ENCODE measurements at regions not wholly inside any gene's neighbourhood (a gene's known extent, or its start where the extent isn't known, plus 50 kb on each side); places are given as distances from the start of the nearest gene placed in this dataset.
"Not testable (repeated sequence)": the region's sequence is repeated elsewhere in the genome, so short reads cannot be mapped to it uniquely, and the experiment has no call there.

- no peak for DNase-seq
These were observed 58.5 kb downstream of the TEX13C start for GRCh38 chrX:125378205-125378604.

GRCh38 chrX:125378770-125379169, 59.1 kb downstream of the TEX13C start:
- no peak for DNase-seq

- no peak for DNase-seq
These were observed 62.5 kb downstream of the TEX13C start for GRCh38 chrX:125382148-125382628.

GRCh38 chrX:125382889-125383288, 63.2 kb downstream of the TEX13C start:
- DNase-seq = no peak

- DNase-seq = no peak
These were observed 65.2 kb downstream of the TEX13C start for GRCh38 chrX:125384867-125385266.

GRCh38 chrX:125387945-125388344, 68.3 kb downstream of the TEX13C start:
- DNase-seq = no peak

- no peak for DNase-seq
These were observed 74.8 kb downstream of the TEX13C start for GRCh38 chrX:125394449-125394848.

GRCh38 chrX:125395626-125396025, 76.0 kb downstream of the TEX13C start:
- no peak for DNase-seq

- no peak for DNase-seq
These were observed 79.3 kb downstream of the TEX13C start for GRCh38 chrX:125398959-125399440.

GRCh38 chrX:125402807-125403206, 83.1 kb downstream of the TEX13C start:
- no peak for DNase-seq

GRCh38 chrX:125404667-125405160, 85.0 kb downstream of the TEX13C start:
- no peak for DNase-seq

- no peak for DNase-seq
These were observed 85.7 kb downstream of the TEX13C start for GRCh38 chrX:125405339-125405738.

- DNase-seq = no peak
These were observed 87.6 kb downstream of the TEX13C start for GRCh38 chrX:125407314-125407713.

- no peak for DNase-seq
These were observed 101.1 kb downstream of the TEX13C start for GRCh38 chrX:125420809-125421208.

GRCh38 chrX:125422986-125423385, 103.3 kb downstream of the TEX13C start:
- no peak for DNase-seq

GRCh38 chrX:125424536-125424935, 104.9 kb downstream of the TEX13C start:
- DNase-seq = no peak

- no peak for DNase-seq
These were observed 117.2 kb downstream of the TEX13C start for GRCh38 chrX:125436855-125437254.

- no peak for DNase-seq
These were observed 119.7 kb downstream of the TEX13C start for GRCh38 chrX:125439194-125439849.

- no peak for DNase-seq
These were observed 125.0 kb downstream of the TEX13C start for GRCh38 chrX:125444659-125445058.

- no peak for DNase-seq
These were observed 155.8 kb downstream of the TEX13C start for GRCh38 chrX:125475482-125475881.

GRCh38 chrX:125492439-125492838, 172.8 kb downstream of the TEX13C start:
- DNase-seq = no peak

- DNase-seq = not testable (repeated sequence)
These were observed 173.3 kb downstream of the TEX13C start for GRCh38 chrX:125493004-125493403.

GRCh38 chrX:125497667-125498066, 178.0 kb downstream of the TEX13C start:
- DNase-seq = no peak
